Testis (tissue), 2 donors: ENCODE measurements at regions not wholly inside any gene's neighbourhood (a gene's known extent, or its start where the extent isn't known, plus 50 kb on each side); places are given as distances from the start of the nearest gene placed in this dataset.

ENCODE experiments used
- CTCF ChIP-seq, 3 experiments: fragments of 450-650 bp in 2 of 3; fragments of 200-600 bp in 1 of 3; sonication (generic) in 1 of 3; IDR thresholded peaks; one replicate each; pipeline ENCODE4 v1.5.1; 2016 to 2019; ENCODE audit warnings: antibody characterized with exemption in 3 of 3, mild to moderate bottlenecking in 2 of 3, moderate library complexity in 1 of 3
- POLR2A ChIP-seq: fragments of 450-650 bp; IDR thresholded peaks from one replicate; pipeline ENCODE4 v1.6.1; 2017; ENCODE audit warnings: antibody characterized with exemption, mild to moderate bottlenecking, moderate library complexity

- TF ChIP-seq POLR2A: no peak
- TF ChIP-seq CTCF (IDR thresholded peaks at IDR 0.05): no peak
Measured at GRCh38 chr10:80946957-80947726, 409.4 kb downstream of the SH2D4B start.
